Lung (tissue), 11 donors: ENCODE measurements at regions not wholly inside any gene's neighbourhood (a gene's known extent, or its start where the extent isn't known, plus 50 kb on each side); places are given as distances from the start of the nearest gene placed in this dataset.

Experiments used
- ATAC-seq: fragments of 200-7000 bp; cut with Tn5 transposase; one replicate; pipeline ENCODE4 v1.9.1; 2020; ENCODE audit warnings: moderate number of reproducible peaks; ENCODE audit not compliant: insufficient read depth, low FRiP score
- DNase-seq, 3 donors: peaks; one replicate each; pipeline ENCODE4 v3.0.0-alpha.2; 2013 to 2017
- H3K27ac ChIP-seq, 2 donors: one replicate each; pipeline ENCODE4 v1.5.1; 2013; ENCODE audit warnings: mild to moderate bottlenecking in 2 of 2, moderate library complexity in 2 of 2, control low read depth in 1 of 2, inconsistent platforms in 1 of 2, low read depth in 1 of 2, low read length in 1 of 2
- H3K27me3 ChIP-seq, 3 donors: one replicate each; pipeline ENCODE4 v1.5.1; 2013; ENCODE audit warnings: low read length in 2 of 3; ENCODE audit not compliant: control insufficient read depth in 3 of 3, insufficient read depth in 3 of 3
- H3K36me3 ChIP-seq, 4 donors: one replicate each; pipeline ENCODE4 v1.5.1; 2013; ENCODE audit warnings: low read length in 4 of 4, mild to moderate bottlenecking in 1 of 4, moderate library complexity in 1 of 4; ENCODE audit not compliant: control insufficient read depth in 4 of 4, insufficient read depth in 4 of 4
- H3K4me1 ChIP-seq, 5 donors: one replicate each; pipeline ENCODE4 v1.5.1; 2013; ENCODE audit warnings: low read length in 5 of 5, mild to moderate bottlenecking in 2 of 5, moderate library complexity in 1 of 5; ENCODE audit not compliant: control insufficient read depth in 5 of 5, insufficient read depth in 5 of 5
- H3K4me3 ChIP-seq: one replicate; pipeline ENCODE4 v1.5.1; 2013; ENCODE audit warnings: mild to moderate bottlenecking, control low read depth, moderate library complexity
- H3K9ac ChIP-seq, 2 donors: one replicate each; pipeline ENCODE4 v1.5.1; 2013; ENCODE audit warnings: low read length in 2 of 2, control low read depth in 1 of 2; ENCODE audit not compliant: insufficient read depth in 1 of 2
- H3K9me3 ChIP-seq, 4 donors: one replicate each; pipeline ENCODE4 v1.5.1; 2013; ENCODE audit warnings: low read length in 3 of 4, mild to moderate bottlenecking in 1 of 4, moderate library complexity in 1 of 4; ENCODE audit not compliant: control insufficient read depth in 4 of 4, insufficient read depth in 3 of 4
- CTCF ChIP-seq: IDR thresholded peaks from 2 replicates; pipeline ENCODE4 v1.5.1; 2012; ENCODE audit warnings: mild to moderate bottlenecking; ENCODE audit errors: control extremely low read depth, extremely low read depth
- WGBS, 2 donors: extraction: QIAGEN DNeasy Blood & Tissue Kit; methylation state at CpG; one replicate each; pipeline ENCODE4 v1.1.7; 2013; 5-methylcytosine and 5-hydroxymethylcytosine counted together
- donor health status: control.
- donor health status: control.
- donor health status: Bipolar disorder and iron deficiency.
- donor health status: healthy.
- donor health status: DM: yes; HTN: yes; CAD: no.

DNA sequence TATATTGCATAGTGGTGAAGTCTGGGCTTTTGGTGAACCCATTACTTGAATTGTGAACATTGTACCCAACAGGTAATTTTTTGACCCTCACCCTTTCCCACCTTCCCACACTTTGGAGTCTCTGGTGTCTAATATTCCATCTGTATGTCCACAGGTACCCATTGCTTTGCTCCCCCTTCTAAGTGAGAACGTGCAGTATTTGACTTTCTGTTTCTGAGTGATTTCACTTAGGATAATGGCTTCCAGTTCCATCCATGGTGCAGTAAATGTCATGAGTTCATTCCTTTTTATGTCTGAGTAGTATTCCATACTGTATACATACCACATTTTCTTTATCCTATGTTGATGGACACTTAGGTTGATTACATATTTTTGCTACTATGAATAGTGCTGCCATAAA lies 91.5 kb upstream of the KIF5B start:
- no peak overlapping the region for H3K4me3 ChIP-seq
- peaks cover 0 to 6% (median 0%) of the 10 kb centered on the region in 5 donors for H3K4me1 ChIP-seq
- H3K36me3 ChIP-seq: no peaks in the 10 kb centered on the region
- WGBS, 2 donors: 94 to 97% methylated on average over 1 of the region's 1 CpG
- no peak overlapping the region for H3K9ac ChIP-seq
- H3K27me3 ChIP-seq: no peaks in the 10 kb centered on the region
- no peak for DNase-seq
- TF ChIP-seq CTCF: no peak
- H3K27ac ChIP-seq: no peak overlapping the region
- H3K9me3 ChIP-seq: no peaks in the 10 kb centered on the region
- no peak for ATAC-seq

DNA sequence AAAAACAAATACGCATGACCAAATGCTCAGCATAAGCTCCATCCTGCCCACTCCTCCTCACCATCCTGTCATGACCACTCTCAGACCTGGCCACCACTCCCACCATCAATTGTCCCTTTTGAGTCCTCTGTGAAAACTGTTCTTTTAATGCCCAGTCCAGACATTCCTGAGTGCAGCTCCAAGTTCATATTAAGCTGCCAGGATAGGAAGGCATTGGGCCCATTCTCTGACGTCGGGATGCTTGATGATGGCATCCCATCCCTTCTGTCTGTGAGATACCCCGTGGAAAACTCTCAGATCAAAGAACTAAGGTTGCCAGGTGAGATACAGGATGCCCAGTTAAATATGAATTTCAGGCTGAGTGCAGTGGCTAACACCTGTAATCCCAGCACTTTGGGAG lies 89.9 kb upstream of the KIF5B start:
- no peak overlapping the region for H3K4me3 ChIP-seq
- H3K9me3 ChIP-seq: no peaks in the 10 kb centered on the region
- H3K9ac ChIP-seq: no peak overlapping the region
- no peak overlapping the region for H3K27ac ChIP-seq
- H3K4me1 ChIP-seq: peaks cover 0 to 6% (median 0%) of the 10 kb centered on the region in 5 donors
- ATAC-seq (no peak), DNase-seq (no peak)
- no peak for TF ChIP-seq CTCF
- H3K27me3 ChIP-seq: no peaks in the 10 kb centered on the region
- WGBS, 2 donors: 94 to 95% methylated on average over 4 of the region's 4 CpGs
- no peaks in the 10 kb centered on the region for H3K36me3 ChIP-seq

GRCh38 chr10:32144817-32145688 lies 88.8 kb upstream of the KIF5B start:
- no peaks in the 10 kb centered on the region for H3K27me3 ChIP-seq
- no peaks in the 10 kb centered on the region for H3K36me3 ChIP-seq
- H3K9me3 ChIP-seq: no peaks in the 10 kb centered on the region
- no peak overlapping the region for H3K27ac ChIP-seq
- WGBS, 2 donors: 91 to 93% methylated on average over 10 of the region's 10 CpGs
- no peak for TF ChIP-seq CTCF
- DNase-seq (no peak), ATAC-seq (no peak)
- no peak overlapping the region for H3K9ac ChIP-seq
- H3K4me3 ChIP-seq: no peak overlapping the region
- peaks cover 0 to 8% (median 0%) of the 10 kb centered on the region in 5 donors for H3K4me1 ChIP-seq
